ENCODE measurements at regions not wholly inside any gene's neighbourhood (a gene's known extent, or its start where the extent isn't known, plus 50 kb on each side); places are given as distances from the start of the nearest gene placed in this dataset.

GRCh38 chr2:7609974-7610373 is 692.8 kb downstream of the RNF144A start:
- no peak for DNase-seq (ENCODE audit: low read depth)
- H3K4me3 ChIP-seq (replicated peaks; ENCODE audit: low read depth, low read length) = no peak overlapping the region
- no peak for TF ChIP-seq CTCF (IDR thresholded peaks at IDR 0.05; ENCODE audit: low read length, missing control alignments)

GRCh38 chr2:7611750-7612149 is 694.5 kb downstream of the RNF144A start:
- no peak for TF ChIP-seq CTCF (IDR thresholded peaks at IDR 0.05; ENCODE audit: low read length, missing control alignments)
- H3K4me3 ChIP-seq (replicated peaks; ENCODE audit: low read depth, low read length) = no peak overlapping the region
- DNase-seq (ENCODE audit: low read depth) = no peak

GRCh38 chr2:7612969-7613368 is 695.8 kb downstream of the RNF144A start:
- no peak overlapping the region for H3K4me3 ChIP-seq (replicated peaks; ENCODE audit: low read depth, low read length)
- DNase-seq (ENCODE audit: low read depth) = peak; percentile 27
- TF ChIP-seq CTCF (IDR thresholded peaks at IDR 0.05; ENCODE audit: low read length, missing control alignments) = no peak

GRCh38 chr2:7613831-7614230 is 696.6 kb downstream of the RNF144A start:
- no peak for DNase-seq (ENCODE audit: low read depth)
- TF ChIP-seq CTCF (IDR thresholded peaks at IDR 0.05; ENCODE audit: low read length, missing control alignments) = no peak
- no peak overlapping the region for H3K4me3 ChIP-seq (replicated peaks; ENCODE audit: low read depth, low read length)

- no peak for TF ChIP-seq CTCF (IDR thresholded peaks at IDR 0.05; ENCODE audit: low read length, missing control alignments)
- DNase-seq (ENCODE audit: low read depth) = no peak
- H3K4me3 ChIP-seq (replicated peaks; ENCODE audit: low read depth, low read length) = no peak overlapping the region
Observed at GRCh38 chr2:7618031-7618430, 700.8 kb downstream of the RNF144A start.

- no peak overlapping the region for H3K4me3 ChIP-seq (replicated peaks; ENCODE audit: low read depth, low read length)
- no peak for TF ChIP-seq CTCF (IDR thresholded peaks at IDR 0.05; ENCODE audit: low read length, missing control alignments)
- DNase-seq (ENCODE audit: low read depth) = no peak
Observed at GRCh38 chr2:7619203-7619970, 702.2 kb downstream of the RNF144A start.

- DNase-seq (ENCODE audit: low read depth) = no peak
- no peak for TF ChIP-seq CTCF (IDR thresholded peaks at IDR 0.05; ENCODE audit: low read length, missing control alignments)
- no peak overlapping the region for H3K4me3 ChIP-seq (replicated peaks; ENCODE audit: low read depth, low read length)
Observed at GRCh38 chr2:7620255-7620654, 703.0 kb downstream of the RNF144A start.

Measured in fibroblast of pulmonary artery (primary cell).